Activated B cell treated with CpG ODN at 0.5 μM for 24 hours (primary cell): ENCODE measurements at regions not wholly inside any gene's neighbourhood (a gene's known extent, or its start where the extent isn't known, plus 50 kb on each side); places are given as distances from the start of the nearest gene placed in this dataset.

Experiments
- ATAC-seq: fragments of 200-7000 bp; cut with Tn5 transposase; one replicate; pipeline ENCODE4 v1.10.0; 2021; ENCODE audit warnings: low read depth, mild to moderate bottlenecking, moderate library complexity
- CTCF ChIA-PET: fragments of 350-600 bp; sonication (Branson Sonifier 250); formaldehyde crosslinking; loops from one replicate; lab custom pipeline; 2021; ENCODE audit warnings: antibody characterized with exemption; lab: Charles Lee
- POLR2A ChIA-PET: fragments of 350-600 bp; sonication (Branson Sonifier 250); formaldehyde crosslinking; loops from one replicate; lab custom pipeline; 2021; ENCODE audit warnings: antibody characterized with exemption; lab: Charles Lee
- DNase-seq: peaks from one replicate; pipeline ENCODE4 v3.0.0; 2022
- H3K27ac Mint-ChIP-seq: one replicate; pipeline ENCODE4 v1.8.0; 2020; ENCODE audit warnings: mixed read lengths
- H3K27me3 Mint-ChIP-seq: one replicate; pipeline ENCODE4 v1.8.0; 2021; ENCODE audit warnings: mixed read lengths
- H3K36me3 Mint-ChIP-seq: one replicate; pipeline ENCODE4 v1.8.0; 2021; ENCODE audit warnings: low read depth, mixed read lengths
- H3K4me1 Mint-ChIP-seq: one replicate; pipeline ENCODE4 v1.8.0; 2021; ENCODE audit warnings: mixed read lengths
- H3K4me3 Mint-ChIP-seq: one replicate; pipeline ENCODE4 v1.8.0; 2020; ENCODE audit warnings: mild to moderate bottlenecking, mixed read lengths
- H3K9me3 Mint-ChIP-seq: one replicate; pipeline ENCODE4 v1.8.0; 2020; ENCODE audit warnings: mixed read lengths
- CTCF ChIP-seq: fragments of 200-600 bp; IDR thresholded peaks from one replicate; pipeline ENCODE4 v1.8.0; 2022; ENCODE audit warnings: antibody characterized with exemption, mild to moderate bottlenecking
- intact Hi-C: fragments of 100-400 bp; cut with micrococcal nuclease; formaldehyde crosslinking; loops from one replicate; pipeline ENCODE4 v1.15.1; 2024

GRCh38 chr5:8473016-8473415, 604.1 kb downstream of the MTRR start:
- Mint-ChIP-seq H3K4me3 (no peak overlapping the region), H3K27ac (no peak overlapping the region), H3K36me3 (no peaks in the 10 kb centered on the region), H3K9me3 (peaks cover 8% of the 10 kb centered on the region), H3K27me3 (no peaks in the 10 kb centered on the region), H3K4me1 (no peaks in the 10 kb centered on the region)
- POLR2A ChIA-PET: no interaction called here
- CTCF ChIA-PET: no interaction called here
- no peak for DNase-seq
- TF ChIP-seq CTCF: no peak
- ATAC-seq: no peak
- intact Hi-C loops: no loop called here

- DNase-seq: no peak
- no peak for TF ChIP-seq CTCF
- POLR2A ChIA-PET: no interaction called here
- CTCF ChIA-PET: no interaction called here
- Mint-ChIP-seq H3K4me3 (no peak overlapping the region), H3K36me3 (no peaks in the 10 kb centered on the region), H3K27ac (no peak overlapping the region), H3K4me1 (no peaks in the 10 kb centered on the region), H3K27me3 (no peaks in the 10 kb centered on the region), H3K9me3 (peaks cover 11% of the 10 kb centered on the region)
- intact Hi-C loops: no loop called here
- no peak for ATAC-seq
Observed at GRCh38 chr5:8473827-8474568, 605.0 kb downstream of the MTRR start.

GRCh38 chr5:8474569-8474930, 605.6 kb downstream of the MTRR start:
- POLR2A ChIA-PET: no interaction called here

GRCh38 chr5:8478326-8478725, 609.4 kb downstream of the MTRR start:
- POLR2A ChIA-PET: no interaction called here
- no peak for ATAC-seq

More at GRCh38 chr5:8474569-8474930, 605.6 kb downstream of the MTRR start:
- no peaks in the 10 kb centered on the region for H3K4me1 Mint-ChIP-seq
- H3K9me3 Mint-ChIP-seq: peaks cover 11% of the 10 kb centered on the region
- TF ChIP-seq CTCF: no peak
- ATAC-seq (no peak), DNase-seq (no peak)
- H3K4me3 Mint-ChIP-seq: no peak overlapping the region
- CTCF ChIA-PET: no interaction called here
- intact Hi-C loops: no loop called here
- no peaks in the 10 kb centered on the region for H3K27me3 Mint-ChIP-seq
- H3K27ac Mint-ChIP-seq: no peak overlapping the region
- H3K36me3 Mint-ChIP-seq: no peaks in the 10 kb centered on the region

GRCh38 chr5:8481007-8481406, 612.1 kb downstream of the MTRR start:
- intact Hi-C loops: no loop called here
- no peak for TF ChIP-seq CTCF
- ChIA-PET CTCF (no interaction called here), POLR2A (no interaction called here)
- H3K27ac Mint-ChIP-seq: no peak overlapping the region
- no peaks in the 10 kb centered on the region for H3K4me1 Mint-ChIP-seq
- H3K27me3 Mint-ChIP-seq: no peaks in the 10 kb centered on the region
- no peaks in the 10 kb centered on the region for H3K36me3 Mint-ChIP-seq
- DNase-seq: no peak
- peaks cover 4% of the 10 kb centered on the region for H3K9me3 Mint-ChIP-seq
- H3K4me3 Mint-ChIP-seq: no peak overlapping the region
- ATAC-seq: no peak

More at GRCh38 chr5:8478326-8478725, 609.4 kb downstream of the MTRR start:
- intact Hi-C loops: no loop called here
- peaks cover 4% of the 10 kb centered on the region for H3K9me3 Mint-ChIP-seq
- no peaks in the 10 kb centered on the region for H3K27me3 Mint-ChIP-seq
- no peaks in the 10 kb centered on the region for H3K36me3 Mint-ChIP-seq
- no peaks in the 10 kb centered on the region for H3K4me1 Mint-ChIP-seq
- no peak overlapping the region for H3K27ac Mint-ChIP-seq
- no peak for TF ChIP-seq CTCF
- H3K4me3 Mint-ChIP-seq: no peak overlapping the region
- DNase-seq: no peak
- CTCF ChIA-PET: no interaction called here
